Stimulated activated CD4-positive, alpha-beta T cell treated with anti-CD3 and anti-CD28 coated beads, Interleukin-1b, Interleukin-23, amount 100 ng/mL, for 1 hour (primary cell): ENCODE measurements at regions not wholly inside any gene's neighbourhood (a gene's known extent, or its start where the extent isn't known, plus 50 kb on each side); places are given as distances from the start of the nearest gene placed in this dataset.
"Not testable (repeated sequence)": the region's sequence is repeated elsewhere in the genome, so short reads cannot be mapped to it uniquely, and the experiment has no call there.

ENCODE experiments used
- DNase-seq, 2 donors: peaks; one replicate each; pipeline ENCODE4 v3.0.0-alpha.2; 2020; ENCODE audit warnings: low read depth in 2 of 2

DNA sequence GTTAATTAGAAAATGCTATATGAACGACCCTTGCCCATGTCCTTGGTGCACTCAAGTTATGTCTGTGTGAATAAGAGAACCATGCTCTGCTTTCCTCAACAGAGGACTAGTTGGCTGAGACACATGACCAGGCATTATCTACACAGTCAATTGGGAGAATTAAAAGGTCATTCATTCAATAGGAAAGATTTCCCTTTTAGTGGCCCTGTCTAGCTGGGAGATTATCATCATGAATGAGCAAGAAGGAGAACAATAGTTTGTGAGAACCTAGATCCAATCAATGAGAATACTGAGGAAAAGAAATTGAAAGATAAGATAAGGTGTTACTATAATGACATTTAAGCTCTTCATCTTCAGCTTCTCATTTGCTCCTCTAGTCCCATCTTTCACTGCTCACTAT lies 1033.4 kb upstream of the LCORL start:
- no peak for DNase-seq

DNA sequence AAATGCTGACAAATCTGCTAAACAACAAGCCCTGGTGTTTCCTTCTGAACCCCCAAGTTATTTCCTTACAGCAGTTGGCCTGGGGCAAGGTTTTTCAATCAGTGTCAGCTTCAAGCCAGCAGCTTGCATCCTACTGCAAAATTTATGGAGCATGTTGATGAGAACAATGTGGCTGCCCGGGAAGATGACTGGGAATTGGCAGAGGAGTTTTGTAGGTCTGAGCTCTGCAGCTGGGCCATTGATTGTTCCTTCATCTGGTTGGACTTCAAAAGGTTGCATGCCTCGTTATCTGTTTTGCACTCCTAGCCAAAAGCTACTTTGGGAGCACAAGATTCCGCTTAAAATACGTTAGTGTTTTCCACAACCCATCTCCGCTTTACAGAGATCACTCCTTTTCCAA lies 1030.3 kb upstream of the LCORL start:
- no peak for DNase-seq

DNA sequence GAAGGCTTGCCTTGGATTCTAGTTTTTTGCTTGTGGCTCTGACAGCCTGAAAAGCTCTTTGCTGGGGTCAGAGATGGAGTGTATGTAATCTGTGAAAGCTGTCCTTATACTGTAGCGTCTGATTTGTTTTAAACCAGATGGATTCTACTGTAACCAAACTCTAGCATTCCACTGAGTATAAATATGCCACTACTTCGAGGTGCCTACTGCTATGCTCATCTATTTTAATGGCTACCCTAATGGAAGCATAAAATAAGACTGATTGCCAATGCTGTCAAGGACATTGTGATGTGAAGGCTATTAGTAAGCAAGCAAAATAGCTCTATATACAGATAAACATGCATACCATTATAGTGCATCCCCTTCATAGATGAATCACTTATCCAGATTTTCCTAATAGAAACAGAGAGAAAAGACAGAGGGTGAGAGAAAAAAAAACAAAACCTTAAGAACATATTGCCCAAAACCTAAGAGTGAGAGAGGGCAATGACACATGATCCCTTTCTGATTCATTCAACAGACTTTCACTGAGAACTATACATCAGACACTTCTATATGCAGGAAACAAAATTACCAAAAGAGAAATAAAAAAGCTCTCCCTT lies 1025.8 kb upstream of the LCORL start:
- no peak for DNase-seq

DNA sequence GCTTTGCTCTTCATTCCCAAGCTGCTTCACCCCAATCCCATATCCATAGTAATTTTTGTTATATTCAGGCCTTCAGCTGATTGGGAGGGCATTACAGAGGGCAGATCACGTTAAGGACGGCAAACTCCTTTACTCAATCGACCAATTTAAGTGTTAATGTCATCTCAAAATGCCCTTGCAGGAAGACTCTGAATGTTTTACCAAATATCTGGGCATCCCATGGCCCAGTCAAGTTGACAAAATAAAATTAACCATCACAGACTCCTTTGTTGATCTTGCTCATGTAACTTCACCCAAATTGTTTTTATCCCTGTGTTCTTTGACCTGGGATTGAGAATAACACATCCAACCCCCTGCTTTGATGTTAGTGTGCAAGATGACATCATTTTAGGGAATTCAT lies 1018.3 kb upstream of the LCORL start:
- no peak for DNase-seq

DNA sequence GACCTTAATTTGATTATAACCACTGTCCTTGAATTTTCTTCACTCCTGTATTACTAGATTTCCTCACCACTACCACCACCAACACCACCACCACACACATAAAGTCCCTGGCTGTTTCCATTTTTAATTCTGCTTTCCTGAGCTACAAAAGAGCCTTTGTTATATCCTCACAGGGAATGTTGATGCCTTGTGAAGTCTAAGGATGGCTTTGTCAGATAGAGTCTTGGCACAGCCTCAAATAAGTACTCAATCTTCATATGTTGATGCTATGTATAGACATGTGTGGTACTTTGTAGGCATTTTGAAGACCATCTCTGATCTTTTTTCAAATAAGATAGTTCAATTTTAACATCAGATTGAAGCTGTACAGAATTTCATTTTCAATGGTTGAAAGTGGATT lies 1016.7 kb upstream of the LCORL start:
- no peak for DNase-seq

DNA sequence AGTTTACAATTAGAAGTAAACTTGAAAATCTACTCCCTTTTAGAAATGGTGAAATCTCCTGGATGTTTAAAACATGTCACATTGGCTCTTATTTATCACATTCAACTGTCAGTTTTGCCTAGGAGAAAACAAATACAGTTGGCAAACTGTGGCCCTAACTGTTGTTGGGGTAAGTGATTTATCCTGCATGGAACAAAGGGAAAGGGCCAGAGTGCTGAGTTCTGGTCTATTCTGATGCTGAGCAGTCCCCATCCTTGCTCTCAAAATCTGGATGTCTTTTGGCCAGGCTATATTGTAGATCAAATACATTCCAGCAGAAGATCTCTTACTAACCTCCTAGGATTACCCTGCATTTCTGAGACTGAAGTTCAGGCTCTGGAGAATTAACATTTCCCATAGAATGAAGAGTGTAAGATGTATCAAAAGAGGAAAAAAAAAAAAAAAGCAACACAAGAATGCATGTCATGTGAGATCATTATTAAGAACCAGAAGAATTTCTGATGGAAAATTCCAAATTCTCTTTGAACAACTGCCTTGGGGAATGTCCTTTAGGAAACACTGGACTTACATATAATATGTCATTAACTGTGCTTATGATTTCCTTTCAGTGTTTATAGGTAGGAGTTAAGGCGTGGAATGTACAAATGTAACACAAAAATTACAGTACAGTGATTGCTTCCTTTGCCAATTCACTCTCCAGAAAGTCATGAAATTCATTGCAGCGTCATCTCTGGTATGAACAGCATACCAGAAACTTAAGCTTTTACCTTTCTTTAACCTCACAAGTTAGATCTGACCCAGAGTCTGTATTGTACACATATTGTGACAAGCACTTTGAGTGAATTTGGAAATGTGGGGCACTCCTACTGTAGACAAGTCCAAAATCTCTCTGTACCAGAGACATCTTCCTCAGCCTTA lies 1012.5 kb upstream of the LCORL start:
- no peak for DNase-seq

DNA sequence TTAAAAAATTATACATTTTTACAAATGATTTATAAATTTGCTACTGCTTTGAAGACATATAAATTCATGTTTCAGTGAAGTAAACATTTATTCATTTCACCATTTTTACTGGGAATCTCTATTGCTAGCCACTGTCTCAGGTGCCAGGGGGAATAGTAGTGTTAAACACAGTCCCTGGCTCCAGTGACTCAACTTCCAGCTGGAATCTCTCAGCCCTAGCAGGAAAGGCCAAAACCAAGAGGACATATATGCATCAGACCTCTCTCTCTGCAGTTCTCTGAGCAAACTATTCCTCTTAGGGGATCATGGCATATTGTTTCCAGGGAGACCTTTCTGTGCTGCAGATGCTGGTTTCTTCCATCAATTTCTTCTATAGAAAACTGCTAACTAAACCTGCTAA lies 1009.0 kb upstream of the LCORL start:
- DNase-seq = no peak

DNA sequence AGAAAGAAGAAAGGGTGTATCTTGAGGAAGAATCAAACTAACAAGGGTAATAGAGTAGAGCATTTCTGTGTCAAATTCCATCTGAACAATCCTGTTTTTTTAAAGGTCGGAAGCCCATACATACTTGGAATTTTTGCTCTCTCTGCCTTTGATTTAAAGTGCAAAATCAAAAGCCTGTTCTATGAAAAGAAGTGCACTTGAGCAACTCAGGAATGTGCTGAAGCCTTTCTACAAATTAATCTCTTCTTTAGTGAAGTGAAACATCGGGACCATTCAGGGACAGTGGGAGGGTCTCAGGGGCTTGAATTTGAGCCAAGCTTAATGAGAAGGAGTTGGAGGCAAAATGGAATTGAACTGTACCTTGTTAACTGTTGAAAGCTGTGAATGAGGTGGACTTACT lies 1008.5 kb upstream of the LCORL start:
- DNase-seq = no peak

DNA sequence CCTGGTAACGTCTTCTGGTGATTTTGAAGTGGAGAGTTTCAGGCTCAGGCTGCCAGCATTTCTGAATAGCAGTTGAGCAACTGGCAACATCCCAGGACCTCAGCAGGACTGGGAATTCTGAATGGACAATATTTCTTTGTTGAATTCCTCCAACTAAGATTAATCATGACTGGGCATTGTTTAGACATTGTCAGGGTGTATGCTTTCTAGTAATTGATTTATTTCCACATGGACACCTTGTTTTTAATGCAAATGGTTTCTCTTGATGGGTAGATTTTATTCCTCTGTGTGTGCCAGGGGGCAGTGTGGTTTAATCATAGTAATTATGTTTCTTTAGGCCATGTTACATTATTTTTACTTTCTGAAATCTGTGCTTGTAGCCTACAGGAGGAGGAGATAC lies 1004.7 kb upstream of the LCORL start:
- DNase-seq = no peak

DNA sequence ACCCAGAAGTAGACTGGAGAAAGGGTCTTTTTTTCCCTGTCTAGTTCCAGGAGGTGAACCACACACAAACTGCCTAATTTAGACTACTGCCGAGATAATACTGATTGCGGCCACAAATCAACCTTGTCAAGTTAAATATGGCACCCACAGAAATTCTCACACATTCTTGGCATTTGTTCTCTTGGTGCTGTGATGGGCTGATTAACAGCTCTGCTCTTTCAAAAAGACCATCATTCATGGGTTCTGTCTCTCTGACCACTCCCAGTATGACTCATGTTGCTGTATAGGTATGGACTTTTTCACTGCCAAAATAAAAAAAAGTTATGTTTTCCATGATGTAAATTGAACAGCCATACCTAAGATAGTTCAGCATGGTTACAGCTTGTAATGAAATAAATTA lies 1003.5 kb upstream of the LCORL start:
- no peak for DNase-seq

DNA sequence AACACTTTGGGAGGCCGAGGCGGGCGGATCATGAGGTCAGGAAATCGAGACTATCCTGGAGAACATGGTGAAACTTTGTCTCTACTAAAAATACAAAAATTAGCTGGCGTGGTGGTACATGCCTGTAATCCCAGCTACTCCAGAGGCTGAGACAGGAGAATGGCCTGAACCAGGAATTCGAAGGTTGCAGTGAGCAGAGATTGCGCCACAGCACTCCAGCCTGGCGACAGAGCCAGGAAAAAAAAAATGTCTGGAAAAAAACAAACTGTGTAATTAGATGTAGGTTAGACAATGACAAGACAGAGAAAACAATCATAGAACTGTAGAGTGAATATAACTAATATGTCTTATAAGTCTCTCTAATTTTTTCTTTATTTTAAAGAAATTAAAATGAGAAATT lies 1002.5 kb upstream of the LCORL start:
- no peak for DNase-seq

DNA sequence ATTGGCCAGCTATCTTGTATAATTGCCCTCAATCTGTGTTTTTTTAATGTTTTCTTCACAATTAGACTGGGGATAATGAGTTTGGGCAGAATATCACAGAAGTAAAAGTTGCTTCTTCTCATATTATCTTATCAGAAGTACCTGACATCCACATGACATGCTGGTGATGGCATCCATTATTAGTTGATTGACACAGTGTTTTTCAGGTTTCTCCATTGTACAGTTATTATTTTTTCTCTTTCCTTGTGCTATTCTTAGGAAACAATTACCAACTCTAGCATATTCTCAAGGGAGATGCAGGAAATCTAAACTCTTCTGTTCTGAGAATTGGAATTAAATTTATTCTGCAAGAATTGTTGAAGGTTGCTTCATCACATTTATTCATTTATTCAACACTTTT lies 1000.1 kb upstream of the LCORL start:
- DNase-seq = no peak

DNA sequence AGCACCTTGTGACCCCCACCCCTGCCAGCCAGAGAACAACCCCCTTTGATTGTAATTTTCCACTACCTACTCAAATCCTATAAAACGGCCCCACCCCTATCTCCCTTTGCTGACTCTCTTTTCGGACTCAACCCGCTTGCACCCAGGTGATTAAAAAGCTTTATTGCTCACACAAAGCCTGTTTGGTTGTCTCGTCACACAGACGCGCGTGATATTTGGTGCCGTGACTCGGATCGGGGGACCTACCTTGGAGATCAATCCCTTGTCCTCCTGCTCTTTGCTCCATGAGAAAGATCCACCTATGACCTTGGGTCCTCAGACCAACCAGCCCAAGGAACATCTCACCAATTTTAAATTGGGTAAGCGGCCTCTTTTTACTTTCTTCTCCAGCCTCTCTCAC lies 995.0 kb upstream of the LCORL start:
- not testable (repeated sequence) for DNase-seq

DNA sequence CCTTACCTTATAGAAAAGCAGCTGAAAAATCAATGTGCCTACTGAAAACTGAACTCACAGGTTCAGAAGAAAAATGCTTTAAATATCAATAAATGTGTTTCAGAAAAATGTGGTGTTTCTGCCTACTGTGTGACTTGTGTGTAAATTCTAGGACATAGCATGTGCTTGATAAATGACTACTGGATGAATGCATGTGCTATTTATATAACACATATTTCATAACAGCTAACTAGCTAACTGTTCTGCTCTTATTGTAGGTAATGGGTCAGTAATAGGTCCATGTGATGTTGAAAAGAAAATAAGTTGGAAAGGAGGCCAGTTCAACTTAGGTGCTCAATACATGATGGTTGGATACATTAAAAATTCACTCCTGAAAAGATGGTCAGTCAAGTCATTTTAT lies 993.0 kb upstream of the LCORL start:
- no peak for DNase-seq

DNA sequence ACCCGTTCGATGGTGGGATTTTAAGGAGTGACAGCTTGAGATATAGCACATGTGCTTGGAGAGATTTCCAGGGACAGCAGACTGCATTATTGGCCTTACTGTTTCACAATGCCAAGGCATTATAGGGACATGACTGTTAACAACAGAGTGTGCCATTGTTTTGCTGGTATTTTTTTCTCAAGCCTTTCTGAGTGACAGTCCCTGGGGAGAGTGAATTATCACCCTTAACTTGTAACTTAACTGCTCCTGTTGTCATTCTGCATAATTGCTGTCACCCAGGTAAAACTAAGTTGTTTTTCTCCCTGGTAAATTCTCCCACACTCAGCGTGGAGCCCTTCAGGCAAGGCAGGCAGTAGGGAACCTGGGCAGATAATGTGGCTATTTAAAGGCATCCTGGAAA lies 989.2 kb upstream of the LCORL start:
- no peak for DNase-seq

DNA sequence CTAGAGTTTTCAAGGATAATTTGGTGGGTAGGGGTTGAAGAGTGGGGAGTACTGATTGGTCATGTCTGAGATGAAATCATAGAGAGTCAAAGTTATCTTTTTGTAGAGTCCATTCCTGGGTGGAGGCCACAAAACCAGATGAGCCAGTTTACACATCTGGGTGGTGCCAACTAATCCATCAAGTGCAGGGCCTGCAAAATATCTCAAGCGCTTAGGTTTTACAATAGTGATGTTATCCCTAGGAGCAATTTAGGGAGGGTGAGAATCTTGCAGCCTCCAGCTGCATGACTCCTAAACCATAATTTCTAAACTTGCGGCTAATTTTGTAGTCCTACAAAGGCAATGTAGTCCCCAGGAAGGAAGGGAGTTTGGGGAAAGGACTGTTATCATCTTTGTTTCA lies 988.3 kb upstream of the LCORL start:
- DNase-seq = no peak

DNA sequence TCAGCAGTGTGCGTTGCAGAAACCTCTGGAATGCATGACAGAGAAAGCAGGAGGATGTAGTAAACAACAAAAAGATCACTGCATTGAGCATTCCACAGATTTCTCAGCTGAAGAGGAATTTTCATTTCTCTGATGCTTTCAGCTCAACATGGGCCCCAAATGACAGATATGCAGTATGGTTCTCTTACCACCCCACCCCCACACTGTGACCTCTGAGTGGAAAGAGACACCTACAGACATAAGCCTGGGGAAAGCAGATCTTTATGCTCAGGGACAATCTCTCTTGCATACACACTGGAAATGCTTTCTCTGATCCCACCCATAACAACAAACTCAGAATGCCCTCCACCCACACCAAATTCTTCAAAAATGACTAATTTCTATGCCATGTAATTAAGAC lies 983.7 kb upstream of the LCORL start:
- no peak for DNase-seq

DNA sequence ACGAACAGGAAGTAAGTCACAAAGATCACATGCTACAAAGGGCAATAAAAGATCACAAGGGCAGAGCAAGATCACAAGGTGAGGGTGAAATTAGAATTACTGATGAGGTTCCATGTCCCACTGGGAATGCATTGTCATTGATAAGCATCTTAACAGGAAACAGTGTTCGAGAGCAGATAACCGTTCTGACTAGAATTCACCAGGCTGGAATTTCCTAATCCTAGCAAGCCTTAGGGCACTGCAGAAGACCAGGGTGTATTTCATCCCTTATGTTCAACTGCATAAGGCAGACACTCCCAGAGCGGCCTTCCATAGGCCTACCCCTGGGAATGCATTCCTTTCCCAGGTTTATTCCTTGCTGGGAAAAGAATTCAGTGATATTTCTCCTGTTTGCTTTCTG lies 980.6 kb upstream of the LCORL start:
- no peak for DNase-seq

DNA sequence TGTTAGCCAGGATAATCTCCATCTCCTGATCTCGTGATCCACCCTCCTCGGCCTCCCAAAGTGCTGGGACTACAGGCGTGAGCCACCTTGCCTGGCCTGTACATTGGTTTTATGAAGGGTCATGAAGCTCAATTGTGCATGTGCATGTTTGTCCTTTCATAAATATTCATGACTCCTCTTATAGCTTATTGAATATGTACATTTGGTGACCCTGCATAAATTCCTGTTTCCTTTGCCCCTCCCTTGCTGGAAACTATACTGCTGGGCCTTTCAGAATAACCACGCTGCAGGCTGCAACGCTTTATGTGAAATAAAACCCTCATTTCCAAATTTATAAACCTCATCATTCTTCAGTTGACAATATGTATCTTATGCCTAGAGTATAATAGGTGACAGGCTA lies 978.0 kb upstream of the LCORL start:
- DNase-seq = no peak

DNA sequence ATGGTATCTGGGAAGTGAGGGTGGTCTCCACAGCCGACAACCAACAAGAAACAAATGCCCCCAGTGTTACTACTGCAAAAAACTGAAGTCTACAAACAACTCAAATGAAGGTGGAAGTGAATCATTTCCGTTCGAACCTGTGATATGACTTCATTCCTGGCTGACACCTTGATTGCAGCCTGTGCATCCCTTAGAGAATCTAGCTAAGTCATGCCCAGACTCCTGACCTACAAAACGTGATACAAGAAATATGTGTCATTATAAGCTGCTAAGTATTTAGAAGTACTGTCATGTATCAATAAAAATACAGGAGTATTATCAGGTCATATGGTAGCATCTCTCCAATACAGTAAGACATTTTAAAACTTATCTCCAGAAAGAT lies 959.7 kb upstream of the LCORL start:
- no peak for DNase-seq

DNA sequence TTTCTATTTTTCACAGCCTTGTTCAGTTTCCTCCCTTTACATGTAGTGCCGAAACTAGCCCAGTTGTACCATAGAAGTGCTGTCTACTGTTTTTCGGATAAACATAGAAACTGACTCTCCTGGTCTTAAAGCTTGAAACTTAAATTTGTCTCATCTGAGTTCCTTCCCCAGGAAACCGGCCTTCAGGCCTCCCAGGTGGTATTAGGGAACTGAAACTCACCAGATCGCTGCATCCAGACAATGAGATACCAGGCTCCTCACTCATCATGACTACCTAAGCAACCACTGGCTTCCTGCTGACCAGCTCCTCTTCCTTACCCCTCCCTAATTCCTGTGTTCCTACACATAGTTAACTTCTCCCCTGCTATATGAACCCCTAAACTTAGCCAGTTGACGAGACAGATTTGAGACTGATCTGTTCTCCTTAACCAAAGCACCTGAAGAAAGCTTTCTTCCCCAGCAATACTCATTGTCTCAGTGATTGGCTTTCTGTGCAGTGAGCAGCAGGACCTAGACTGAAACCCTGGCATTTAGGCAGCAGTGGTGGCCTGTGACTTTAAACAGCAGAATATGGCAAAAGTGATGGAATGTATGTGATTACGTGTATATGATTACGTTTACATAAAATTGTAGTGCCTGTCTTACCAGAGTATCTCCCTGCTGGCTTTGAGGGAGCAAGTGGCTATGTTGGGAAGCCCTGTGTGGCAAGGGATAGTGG lies 959.1 kb upstream of the LCORL start:
- no peak for DNase-seq

DNA sequence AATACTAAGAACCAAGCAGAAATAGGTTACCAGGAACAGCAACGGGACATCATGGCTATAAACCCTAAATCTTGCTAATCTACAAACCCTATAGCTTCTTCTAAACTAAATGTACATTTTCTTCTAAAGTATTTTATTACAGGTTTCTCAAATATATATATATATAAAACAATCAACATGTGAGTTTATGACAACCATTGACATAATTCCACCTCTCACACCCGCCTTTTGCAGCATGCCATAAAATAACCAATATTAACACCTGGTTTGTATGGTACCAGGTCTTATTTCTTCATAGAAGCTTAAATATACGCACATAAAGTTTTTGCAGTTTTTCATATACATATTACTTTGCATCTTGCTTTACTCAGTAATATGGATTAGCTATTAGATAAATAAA lies 955.3 kb upstream of the LCORL start:
- no peak for DNase-seq
